HCT116 (cell line): ENCODE measurements at regions not wholly inside any gene's neighbourhood (a gene's known extent, or its start where the extent isn't known, plus 50 kb on each side); places are given as distances from the start of the nearest gene placed in this dataset.

ENCODE experiments used
- ATAC-seq: fragments of 200-7000 bp; cut with Tn5 transposase; 2 replicates; pipeline ENCODE4 v1.9.1; 2020; ENCODE audit warnings: mild to moderate bottlenecking, moderate library complexity
- BruUV-seq: library from RNA; stranded (reverse); fragments of 400-500 nt; replicated peaks from 2 replicates; lab custom pipeline; 2021; lab: Mats Ljungman, UMichigan
- CTCF ChIA-PET: fragments of 300-600 bp; sonication (Branson Sonifier 250); formaldehyde crosslinking; loops from one replicate; lab custom pipeline; 2021; ENCODE audit warnings: antibody characterized with exemption; lab: Charles Lee
- POLR2A ChIA-PET: fragments of 300-600, 350-600 bp; sonication (Branson Sonifier 250); formaldehyde crosslinking; loops from one replicate; lab custom pipeline; 2021; ENCODE audit warnings: antibody characterized with exemption; lab: Charles Lee
- RAD21 ChIA-PET, 2 experiments: fragments of 300-600 bp; sonication (Branson Sonifier 250); formaldehyde crosslinking; loops; one replicate each; lab custom pipeline; 2023; ENCODE audit warnings: low total read pairs in 2 of 2; ENCODE audit not compliant: uncharacterized antibody in 2 of 2, unreplicated experiment in 2 of 2, low non-redundant PET in 1 of 2; lab: Charles Lee
- DNase-seq: peaks from one replicate; pipeline ENCODE4 v3.0.0-alpha.2; 2010; ENCODE audit warnings: low read depth, low spot score
- H2AFZ ChIP-seq: fragments of 200-600 bp; shearing (Covaris generic), sonication (generic); 2 replicates; pipeline ENCODE4 v1.6.1; 2017; ENCODE audit warnings: low read depth, mixed run types, mixed read lengths, antibody characterized with exemption, low read length; ENCODE audit not compliant: poor library complexity, severe bottlenecking
- H3K27ac ChIP-seq: 2 replicates; pipeline ENCODE4 v1.5.1; 2012; ENCODE audit warnings: low read depth, low read length
- H3K27me3 ChIP-seq: fragments of 200-600 bp; sonication (generic); 2 replicates; pipeline ENCODE4 v1.6.1; 2016; ENCODE audit warnings: mixed run types, low read length, mixed read lengths; ENCODE audit not compliant: insufficient read depth
- H3K36me3 ChIP-seq, 2 experiments: fragments of 200-500 bp in 1 of 2; fragments of 200-600 bp in 1 of 2; sonication (Bioruptor generic) in 1 of 2; sonication (generic) in 1 of 2; 2 replicates each; pipeline versions ENCODE4 v1.5.1 to v1.6.1; 2014 to 2016; ENCODE audit warnings: low read length in 2 of 2, inconsistent platforms in 1 of 2, mixed read lengths in 1 of 2, mixed run types in 1 of 2; ENCODE audit not compliant: insufficient read depth in 2 of 2, control insufficient read depth in 1 of 2
- H3K4me1 ChIP-seq, 2 experiments: fragments of 200-600 bp in 1 of 2; sonication (generic) in 1 of 2; 2 replicates each; pipeline versions ENCODE4 v1.5.1 to v1.6.1; 2012 to 2017; ENCODE audit warnings: low read length in 2 of 2, inconsistent platforms in 1 of 2, mild to moderate bottlenecking in 1 of 2, mixed read lengths in 1 of 2, mixed run types in 1 of 2, moderate library complexity in 1 of 2; ENCODE audit not compliant: insufficient read depth in 2 of 2, control insufficient read depth in 1 of 2
- H3K4me2 ChIP-seq: fragments of 200-600 bp; sonication (generic); 2 replicates; pipeline ENCODE4 v1.6.1; 2017; ENCODE audit warnings: mixed run types, low read length, mixed read lengths
- H3K4me3 ChIP-seq, 2 experiments: fragments of 200-600 bp in 1 of 2; sonication (generic) in 1 of 2; replicated peaks in 1 of 2; 2 replicates each; pipeline ENCODE4 v1.5.1; 2011 to 2016; ENCODE audit warnings: low read length in 2 of 2, control low read depth in 1 of 2, low read depth in 1 of 2, mild to moderate bottlenecking in 1 of 2, mixed read lengths in 1 of 2, mixed run types in 1 of 2
- H3K79me2 ChIP-seq: fragments of 200-600 bp; sonication (generic); 2 replicates; pipeline ENCODE4 v1.6.1; 2017; ENCODE audit warnings: mild to moderate bottlenecking, mixed run types, low read length, moderate library complexity, mixed read lengths; ENCODE audit not compliant: insufficient read depth
- H3K9ac ChIP-seq: fragments of 200-600 bp; sonication (generic); 2 replicates; pipeline ENCODE4 v1.6.1; 2016; ENCODE audit warnings: low read length, mixed read lengths
- H3K9me2 ChIP-seq: fragments of 200-600 bp; sonication (generic), shearing (Covaris generic); 2 replicates; pipeline ENCODE4 v1.6.1; 2017; ENCODE audit warnings: mixed run types, mild to moderate bottlenecking, moderate library complexity; ENCODE audit not compliant: insufficient read depth
- H3K9me3 ChIP-seq, 2 experiments: fragments of 200-500 bp in 1 of 2; fragments of 200-600 bp in 1 of 2; sonication (Bioruptor generic) in 1 of 2; sonication (generic) in 1 of 2; 2 replicates each; pipeline ENCODE4 v1.6.1; 2014 to 2017; ENCODE audit warnings: low read length in 2 of 2, mixed read lengths in 2 of 2, inconsistent platforms in 1 of 2, low read depth in 1 of 2, mild to moderate bottlenecking in 1 of 2, mixed run types in 1 of 2, moderate library complexity in 1 of 2; ENCODE audit not compliant: control insufficient read depth in 1 of 2, insufficient read depth in 1 of 2
- H4K20me1 ChIP-seq: fragments of 200-600 bp; sonication (generic), shearing (Covaris generic); 2 replicates; pipeline ENCODE4 v1.6.1; 2017; ENCODE audit warnings: mixed run types, mild to moderate bottlenecking, moderate library complexity; ENCODE audit not compliant: insufficient read depth
- CBX3 ChIP-seq: IDR thresholded peaks from 2 replicates; pipeline ENCODE4 v1.6.1; 2012; ENCODE audit warnings: low read depth
- CEBPB ChIP-seq: IDR thresholded peaks from 2 replicates; pipeline ENCODE4 v1.6.1; 2012; ENCODE audit warnings: low read depth
- CTCF ChIP-seq, 3 experiments: fragments of 200-600 bp in 1 of 3; sonication (generic) in 1 of 3; IDR thresholded peaks in 2 of 3; conservative IDR thresholded peaks in 1 of 3; 2 replicates each; pipeline ENCODE4 v1.5.1; 2012 to 2017; ENCODE audit warnings: low read depth in 2 of 3, low read length in 2 of 3, antibody characterized with exemption in 1 of 3, borderline replicate concordance in 1 of 3, control low read depth in 1 of 3, mild to moderate bottlenecking in 1 of 3, mixed read lengths in 1 of 3, mixed run types in 1 of 3, moderate library complexity in 1 of 3; ENCODE audit not compliant: insufficient read depth in 1 of 3
- EGR1 ChIP-seq: IDR thresholded peaks from 2 replicates; pipeline ENCODE4 v1.6.1; 2012; ENCODE audit warnings: low read depth
- EZH2phosphoT487 ChIP-seq: fragments of 200-600 bp; IDR thresholded peaks from 2 replicates; pipeline ENCODE4 v1.6.1; 2018; ENCODE audit warnings: antibody characterized with exemption, borderline replicate concordance
- FOSL1 ChIP-seq: IDR thresholded peaks from 2 replicates; pipeline ENCODE4 v1.6.1; 2012; ENCODE audit warnings: low read depth
- POLR2A ChIP-seq: IDR thresholded peaks from 2 replicates; pipeline ENCODE4 v1.7.0; 2011; ENCODE audit warnings: borderline replicate concordance; ENCODE audit not compliant: insufficient read depth, insufficient read length; ENCODE audit errors: extremely low read depth
- POLR2AphosphoS5 ChIP-seq: IDR thresholded peaks from 2 replicates; pipeline ENCODE4 v1.6.1; 2011; ENCODE audit warnings: mild to moderate bottlenecking, low read depth, low read length, moderate library complexity
- REST ChIP-seq: IDR thresholded peaks from 2 replicates; pipeline ENCODE4 v1.6.1; 2012; ENCODE audit warnings: low read depth
- SIN3A ChIP-seq: IDR thresholded peaks from 2 replicates; pipeline ENCODE4 v1.6.1; 2012; ENCODE audit warnings: low read depth
- SRF ChIP-seq: IDR thresholded peaks from 2 replicates; pipeline ENCODE4 v1.6.1; 2012; ENCODE audit warnings: low read depth
- TCF7L2 ChIP-seq: IDR thresholded peaks from 2 replicates; pipeline ENCODE4 v1.7.0; 2011; ENCODE audit warnings: borderline replicate concordance, inconsistent platforms; ENCODE audit not compliant: insufficient read depth, insufficient read length; ENCODE audit errors: extremely low read depth
- ZBTB33 ChIP-seq: IDR thresholded peaks from 2 replicates; pipeline ENCODE4 v1.6.1; 2011; ENCODE audit warnings: mild to moderate bottlenecking, low read length, moderate library complexity; ENCODE audit not compliant: insufficient replicate concordance; ENCODE audit errors: extremely low read depth
- ZFX ChIP-seq: fragments of 450-650 bp; IDR thresholded peaks from 2 replicates; pipeline ENCODE4 v1.6.1; 2017
- ZNF274 ChIP-seq: fragments of 200-500 bp; sonication (Bioruptor generic); IDR thresholded peaks from 2 replicates; pipeline ENCODE4 v1.6.1; 2014; ENCODE audit warnings: mild to moderate bottlenecking, low read depth, low read length, inconsistent platforms
- intact Hi-C: fragments of 100-400 bp; cut with micrococcal nuclease; formaldehyde crosslinking; loops from 2 replicates; pipeline ENCODE4 v1.10.0; 2022
- TF ChIP-seq, protein P1 (sequence below): IDR thresholded peaks from 2 replicates; pipeline ENCODE4 v1.6.1; 2012

GRCh38 chr4:84381759-84382158 lies 117.3 kb downstream of the NKX6-1 start:
- BruUV-seq: no TSS peak
- POLR2A ChIA-PET: no interaction called here
- no peak overlapping the region for H3K9ac ChIP-seq
- no peak overlapping the region for H3K4me2 ChIP-seq
- no peak overlapping the region for H3K4me3 ChIP-seq
- DNase-seq (no peak), ATAC-seq (no peak; the same call in 1 of the 2 replicates)
- H3K9me3 ChIP-seq: no peaks in the 10 kb centered on the region
- H4K20me1 ChIP-seq: no peaks in the 10 kb centered on the region
- no peaks in the 10 kb centered on the region for H3K27me3 ChIP-seq
- RAD21 ChIA-PET: no interaction called here
- CTCF ChIA-PET: no interaction called here
- no peaks in the 10 kb centered on the region for H3K9me2 ChIP-seq
- H3K79me2 ChIP-seq: no peaks in the 10 kb centered on the region
- H2AFZ ChIP-seq: no peak overlapping the region
- TF ChIP-seq POLR2AphosphoS5 (no peak), TCF7L2 (no peak), FOSL1 (no peak), CTCF (IDR thresholded peaks at IDR 0.05 in 2 of 3, conservative IDR thresholded peaks at IDR 0.05 in 1 of 3; ENCODE audit: borderline replicate concordance in 1 of 3, insufficient read depth in 1 of 3, low read depth in 2 of 3, low read length in 2 of 3) (no peak), ZNF274 (no peak), CEBPB (no peak), CBX3 (no peak), EZH2phosphoT487 (no peak), SIN3A (no peak), SRF (no peak), POLR2A (no peak), REST (no peak), ZFX (no peak), ZBTB33 (no peak), EGR1 (no peak)
- TF ChIP-seq, protein P1, sequence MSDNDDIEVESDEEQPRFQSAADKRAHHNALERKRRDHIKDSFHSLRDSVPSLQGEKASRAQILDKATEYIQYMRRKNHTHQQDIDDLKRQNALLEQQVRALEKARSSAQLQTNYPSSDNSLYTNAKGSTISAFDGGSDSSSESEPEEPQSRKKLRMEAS: no peak
- no peaks in the 10 kb centered on the region for H3K4me1 ChIP-seq
- no peaks in the 10 kb centered on the region for H3K36me3 ChIP-seq
- no peak overlapping the region for H3K27ac ChIP-seq
- intact Hi-C loops: no loop called here
